Mesendoderm (in vitro differentiated cells): ENCODE measurements at regions not wholly inside any gene's neighbourhood (a gene's known extent, or its start where the extent isn't known, plus 50 kb on each side); places are given as distances from the start of the nearest gene placed in this dataset.

Experiments used
- DNase-seq: peaks from one replicate; pipeline ENCODE4 v3.0.0; 2013
- H2AK5ac ChIP-seq: 2 replicates; pipeline ENCODE4 v1.6.1; 2013; ENCODE audit warnings: low read length, inconsistent platforms
- H2BK120ac ChIP-seq: 2 replicates; pipeline ENCODE4 v1.6.1; 2013; ENCODE audit warnings: low read depth, mild to moderate bottlenecking, low read length, moderate library complexity, mixed read lengths
- H2BK15ac ChIP-seq: replicated peaks from 2 replicates; pipeline ENCODE4 v1.6.1; 2013; ENCODE audit warnings: low read depth, mild to moderate bottlenecking, moderate library complexity
- H2BK5ac ChIP-seq: 2 replicates; pipeline ENCODE4 v1.6.1; 2013; ENCODE audit warnings: low read length, inconsistent platforms
- H3K18ac ChIP-seq: 2 replicates; pipeline ENCODE4 v1.6.1; 2013; ENCODE audit warnings: mild to moderate bottlenecking, low read length, mixed read lengths
- H3K23ac ChIP-seq: one replicate; pipeline ENCODE4 v1.6.1; 2013; ENCODE audit warnings: low read length
- H3K27ac ChIP-seq: 2 replicates; pipeline ENCODE4 v1.5.1; 2013; ENCODE audit warnings: low read depth, mild to moderate bottlenecking, inconsistent platforms, low read length, moderate library complexity
- H3K27me3 ChIP-seq: 2 replicates; pipeline ENCODE4 v1.6.1; 2013; ENCODE audit warnings: low read length, control low read depth, mild to moderate bottlenecking, inconsistent platforms; ENCODE audit not compliant: insufficient read depth, poor library complexity
- H3K36me3 ChIP-seq: 2 replicates; pipeline ENCODE4 v1.6.1; 2013; ENCODE audit warnings: low read length, inconsistent platforms; ENCODE audit not compliant: control insufficient read depth, insufficient read depth
- H3K4ac ChIP-seq: one replicate; pipeline ENCODE4 v1.6.1; 2013; ENCODE audit warnings: low read depth, mild to moderate bottlenecking, low read length, moderate library complexity
- H3K4me1 ChIP-seq: 2 replicates; pipeline ENCODE4 v1.6.1; 2013; ENCODE audit warnings: low read depth, low read length, inconsistent platforms; ENCODE audit not compliant: control insufficient read depth
- H3K4me2 ChIP-seq: 2 replicates; pipeline ENCODE4 v1.6.1; 2013; ENCODE audit warnings: low read length
- H3K4me3 ChIP-seq: 2 replicates; pipeline ENCODE4 v1.5.1; 2013; ENCODE audit warnings: mild to moderate bottlenecking, low read length
- H3K56ac ChIP-seq: one replicate; pipeline ENCODE4 v1.6.1; 2013; ENCODE audit warnings: low read length
- H3K79me1 ChIP-seq: 2 replicates; pipeline ENCODE4 v1.6.1; 2013; ENCODE audit warnings: low read length, inconsistent platforms
- H3K79me2 ChIP-seq: 2 replicates; pipeline ENCODE4 v1.6.1; 2013; ENCODE audit warnings: mild to moderate bottlenecking, low read length; ENCODE audit not compliant: control insufficient read depth, insufficient read depth
- H3K9ac ChIP-seq: 2 replicates; pipeline ENCODE4 v1.6.1; 2013; ENCODE audit warnings: low read length, inconsistent platforms
- H4K5ac ChIP-seq: one replicate; pipeline ENCODE4 v1.6.1; 2013; ENCODE audit warnings: low read length
- H4K8ac ChIP-seq: one replicate; pipeline ENCODE4 v1.6.1; 2013; ENCODE audit warnings: low read depth, mild to moderate bottlenecking, control low read depth, low read length, moderate library complexity
- WGBS: extraction: QIAGEN DNeasy Blood & Tissue Kit; methylation state at CpG from one replicate; pipeline ENCODE4 v1.1.7; 2013; ENCODE audit warnings: low lambda C conversion rate, missing lambda C conversion rate; ENCODE audit not compliant: insufficient coverage; ENCODE audit errors: extremely low coverage; 5-methylcytosine and 5-hydroxymethylcytosine counted together

DNA sequence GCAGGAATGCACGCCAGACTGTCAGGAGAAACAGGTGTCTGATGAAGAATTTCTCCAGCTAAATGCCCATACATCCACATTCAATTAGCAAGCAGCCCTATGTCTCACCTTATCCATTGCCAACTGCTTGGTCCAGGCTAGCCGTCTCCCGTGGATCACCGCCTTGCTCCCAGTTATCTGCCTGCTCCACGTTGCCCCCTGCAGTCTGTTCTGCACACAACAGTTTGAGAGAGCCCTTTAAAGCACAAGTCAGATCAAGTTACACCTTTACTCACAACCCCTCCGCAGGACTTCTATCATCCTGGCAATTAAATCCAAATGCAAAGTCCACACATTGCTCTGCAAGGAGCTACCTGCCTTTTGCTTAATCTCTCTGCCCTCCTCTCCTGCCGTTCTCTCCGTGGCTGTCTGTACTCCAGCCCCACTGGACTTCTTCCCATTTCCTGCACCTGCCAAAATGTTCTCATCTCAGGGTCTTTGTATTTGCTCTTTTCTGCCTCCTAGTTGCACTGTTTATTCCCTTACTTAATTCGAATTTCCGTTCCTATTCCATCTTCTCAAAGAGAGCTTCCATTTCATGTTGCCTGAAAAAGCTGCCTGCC is 185.3 kb upstream of the LARGE1 start:
- no peak overlapping the region for H3K9ac ChIP-seq
- no peak overlapping the region for H3K56ac ChIP-seq
- H3K23ac ChIP-seq: no peak overlapping the region
- no peak overlapping the region for H4K8ac ChIP-seq
- no peak overlapping the region for H3K18ac ChIP-seq
- H3K4me2 ChIP-seq: no peak overlapping the region
- no peaks in the 10 kb centered on the region for H3K79me1 ChIP-seq
- H3K4me3 ChIP-seq: no peak overlapping the region
- H3K4ac ChIP-seq: no peak overlapping the region
- no peak overlapping the region for H2BK5ac ChIP-seq
- H2AK5ac ChIP-seq: no peak overlapping the region
- no peak overlapping the region for H3K27ac ChIP-seq
- H2BK120ac ChIP-seq: no peak overlapping the region
- H3K79me2 ChIP-seq: no peaks in the 10 kb centered on the region
- no peaks in the 10 kb centered on the region for H3K36me3 ChIP-seq
- no peaks in the 10 kb centered on the region for H3K27me3 ChIP-seq
- H2BK15ac ChIP-seq: no peak overlapping the region
- peak; percentile 82 for DNase-seq
- H4K5ac ChIP-seq: no peak overlapping the region
- no CpG with 5 or more reads among the region's 10 CpGs for WGBS
- H3K4me1 ChIP-seq: no peaks in the 10 kb centered on the region

DNA sequence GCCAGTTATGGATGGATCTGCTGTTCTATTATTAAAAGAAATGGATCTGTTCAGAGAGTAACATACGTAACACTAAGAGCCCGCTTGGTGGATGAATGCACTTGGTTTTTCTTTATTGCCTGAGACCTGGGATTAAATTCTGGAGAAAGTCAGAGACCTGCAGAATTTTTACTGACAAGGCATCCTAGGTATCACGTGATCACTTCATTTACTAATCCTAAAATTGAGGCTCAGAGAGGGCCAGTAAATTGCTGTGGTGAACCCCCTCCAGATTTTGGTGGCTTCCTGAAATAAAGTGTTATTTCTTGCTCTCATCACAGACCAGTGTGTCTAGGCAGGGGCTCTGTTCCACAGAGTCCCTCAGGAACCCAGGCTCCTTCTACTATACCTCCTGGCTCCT is 187.9 kb upstream of the LARGE1 start:
- Histone ChIP-seq H3K4me1 (no peaks in the 10 kb centered on the region), H3K4me3 (no peak overlapping the region), H2BK120ac (no peak overlapping the region), H3K4me2 (no peak overlapping the region), H3K79me1 (no peaks in the 10 kb centered on the region), H3K27ac (no peak overlapping the region), H2BK15ac (no peak overlapping the region), H3K18ac (no peak overlapping the region), H3K56ac (no peak overlapping the region), H4K5ac (no peak overlapping the region), H2BK5ac (no peak overlapping the region), H3K23ac (no peak overlapping the region), H3K79me2 (no peaks in the 10 kb centered on the region), H3K9ac (no peak overlapping the region), H3K4ac (no peak overlapping the region), H3K36me3 (no peaks in the 10 kb centered on the region), H3K27me3 (no peaks in the 10 kb centered on the region), H4K8ac (no peak overlapping the region), H2AK5ac (no peak overlapping the region)
- WGBS: no CpG with 5 or more reads among the region's 3 CpGs
- DNase-seq: no peak

DNA sequence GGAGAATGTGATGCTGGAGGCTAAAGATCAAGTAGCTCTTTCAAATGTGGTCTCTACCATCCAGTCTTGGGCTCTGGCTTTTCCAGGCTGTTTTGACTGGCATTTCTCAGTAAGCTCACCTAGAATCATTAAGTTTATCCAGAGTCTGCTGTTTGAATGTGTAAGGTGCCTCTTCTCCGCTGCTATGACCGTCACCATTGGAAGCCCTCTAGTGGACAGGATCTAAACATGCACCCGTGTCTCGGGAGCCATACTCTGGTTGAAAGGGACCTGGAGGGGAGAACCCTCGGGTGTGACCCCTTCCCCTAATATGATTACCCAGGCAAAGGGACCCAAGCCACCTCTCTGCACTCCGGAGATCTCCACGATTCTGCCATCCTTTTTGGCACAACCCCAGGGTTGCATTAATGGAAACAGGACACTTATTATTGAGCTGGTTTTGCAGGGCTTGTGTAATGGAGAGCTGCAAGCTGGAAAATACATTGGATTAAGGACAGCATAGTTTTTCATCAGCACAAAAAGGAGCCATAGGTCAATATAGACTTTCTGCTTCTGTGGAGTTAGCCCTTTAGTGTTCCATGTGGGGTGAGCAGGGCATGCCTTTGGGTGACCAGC is 191.0 kb upstream of the LARGE1 start:
- no peak overlapping the region for H4K8ac ChIP-seq
- no peak overlapping the region for H2BK15ac ChIP-seq
- no peak overlapping the region for H2BK120ac ChIP-seq
- no peak overlapping the region for H3K9ac ChIP-seq
- no peak overlapping the region for H3K23ac ChIP-seq
- no peaks in the 10 kb centered on the region for H3K36me3 ChIP-seq
- H3K27ac ChIP-seq: no peak overlapping the region
- WGBS: no CpG with 5 or more reads among the region's 7 CpGs
- H3K56ac ChIP-seq: no peak overlapping the region
- H3K4me2 ChIP-seq: no peak overlapping the region
- DNase-seq: peak; percentile 56
- H3K79me1 ChIP-seq: no peaks in the 10 kb centered on the region
- H3K79me2 ChIP-seq: no peaks in the 10 kb centered on the region
- H3K4me3 ChIP-seq: no peak overlapping the region
- H2AK5ac ChIP-seq: no peak overlapping the region
- H3K18ac ChIP-seq: no peak overlapping the region
- H4K5ac ChIP-seq: no peak overlapping the region
- H3K4ac ChIP-seq: no peak overlapping the region
- no peak overlapping the region for H2BK5ac ChIP-seq
- H3K27me3 ChIP-seq: no peaks in the 10 kb centered on the region
- no peaks in the 10 kb centered on the region for H3K4me1 ChIP-seq

DNA sequence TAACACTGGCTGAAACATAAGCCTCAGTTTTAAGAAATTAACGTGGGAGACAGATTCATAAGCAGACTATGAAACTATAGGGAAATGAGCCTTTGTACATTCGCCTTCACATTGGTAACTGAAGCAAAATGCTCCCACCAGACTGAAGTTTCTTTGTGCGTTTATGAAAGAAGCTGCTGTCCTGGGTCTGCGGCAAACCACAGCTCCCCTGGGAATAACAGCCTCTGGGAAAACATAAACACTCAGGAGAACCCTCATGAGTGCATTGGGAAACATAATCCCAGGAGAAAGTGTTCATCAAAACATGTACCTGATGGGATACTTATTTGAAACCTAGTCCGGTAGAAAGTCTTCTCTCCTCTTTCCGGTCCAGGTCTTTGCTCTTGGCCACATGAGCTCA is 193.1 kb upstream of the LARGE1 start:
- Histone ChIP-seq H2BK5ac (no peak overlapping the region), H3K4me1 (no peaks in the 10 kb centered on the region), H3K79me1 (no peaks in the 10 kb centered on the region), H3K23ac (no peak overlapping the region), H2BK15ac (no peak overlapping the region), H3K4me2 (no peak overlapping the region), H3K36me3 (no peaks in the 10 kb centered on the region), H3K4ac (no peak overlapping the region), H3K79me2 (no peaks in the 10 kb centered on the region), H3K4me3 (no peak overlapping the region), H3K27ac (no peak overlapping the region), H2BK120ac (no peak overlapping the region), H2AK5ac (no peak overlapping the region), H3K27me3 (no peaks in the 10 kb centered on the region), H4K5ac (no peak overlapping the region), H3K18ac (no peak overlapping the region), H3K9ac (no peak overlapping the region), H3K56ac (no peak overlapping the region), H4K8ac (no peak overlapping the region)
- no peak for DNase-seq
- WGBS: no CpG with 5 or more reads among the region's 6 CpGs

DNA sequence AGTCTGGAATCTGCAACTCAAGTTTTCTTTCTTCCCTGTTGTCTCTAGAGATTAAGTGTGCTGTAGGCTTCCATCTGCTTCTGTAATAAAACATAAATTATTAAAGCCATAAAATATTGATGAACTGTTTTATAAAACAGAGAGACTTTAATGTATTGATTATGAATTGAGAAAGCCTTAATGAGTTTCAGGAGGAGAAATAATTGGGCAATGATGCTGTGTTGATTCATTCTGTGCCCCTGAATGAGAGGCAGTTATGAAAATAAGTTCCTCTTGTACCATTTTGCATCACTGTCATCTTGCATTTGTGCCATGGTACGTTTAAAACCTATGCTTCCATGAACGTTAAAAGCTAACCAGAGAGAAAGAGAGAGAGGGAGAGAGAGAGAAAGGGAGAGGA is 194.1 kb upstream of the LARGE1 start:
- Histone ChIP-seq H2AK5ac (no peak overlapping the region), H3K79me2 (no peaks in the 10 kb centered on the region), H3K27ac (no peak overlapping the region), H4K8ac (no peak overlapping the region), H4K5ac (no peak overlapping the region), H3K18ac (no peak overlapping the region), H2BK120ac (no peak overlapping the region), H3K23ac (no peak overlapping the region), H3K36me3 (no peaks in the 10 kb centered on the region), H3K56ac (no peak overlapping the region), H3K27me3 (no peaks in the 10 kb centered on the region), H3K4ac (no peak overlapping the region), H2BK15ac (no peak overlapping the region), H3K4me1 (no peaks in the 10 kb centered on the region), H3K4me3 (no peak overlapping the region), H2BK5ac (no peak overlapping the region), H3K4me2 (no peak overlapping the region), H3K79me1 (no peaks in the 10 kb centered on the region), H3K9ac (no peak overlapping the region)
- WGBS: no CpG with 5 or more reads among the region's 2 CpGs
- no peak for DNase-seq

DNA sequence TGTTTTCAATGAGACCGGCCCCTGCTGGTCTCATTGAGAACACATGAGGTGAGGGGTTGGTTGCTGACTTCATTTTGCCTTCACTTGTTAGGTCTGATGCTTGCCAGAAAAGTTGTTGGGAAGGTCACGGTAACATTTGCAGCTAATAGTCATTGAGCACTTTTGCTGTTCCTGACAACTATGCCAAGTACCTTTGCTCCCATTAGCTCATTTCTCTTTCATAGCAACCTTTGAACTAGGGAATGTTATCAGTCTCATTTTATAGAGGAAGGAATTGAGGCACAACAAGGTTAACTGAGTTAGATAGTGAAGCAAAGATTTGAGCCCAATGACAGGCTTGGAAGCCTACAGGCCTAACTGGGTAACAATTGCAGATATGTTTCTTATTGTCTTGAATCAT is 195.4 kb upstream of the LARGE1 start:
- Histone ChIP-seq H3K23ac (no peak overlapping the region), H4K8ac (no peak overlapping the region), H3K18ac (no peak overlapping the region), H2BK5ac (no peak overlapping the region), H3K4ac (no peak overlapping the region), H3K4me1 (no peaks in the 10 kb centered on the region), H3K79me2 (no peaks in the 10 kb centered on the region), H3K27me3 (no peaks in the 10 kb centered on the region), H4K5ac (no peak overlapping the region), H3K79me1 (no peaks in the 10 kb centered on the region), H3K4me2 (no peak overlapping the region), H3K4me3 (no peak overlapping the region), H3K56ac (no peak overlapping the region), H3K9ac (no peak overlapping the region), H3K27ac (no peak overlapping the region), H2AK5ac (no peak overlapping the region), H2BK15ac (no peak overlapping the region), H2BK120ac (no peak overlapping the region), H3K36me3 (no peaks in the 10 kb centered on the region)
- no peak for DNase-seq
- no CpG with 5 or more reads among the region's 2 CpGs for WGBS
